ENCODE measurements at regions not wholly inside any gene's neighbourhood (a gene's known extent, or its start where the extent isn't known, plus 50 kb on each side); places are given as distances from the start of the nearest gene placed in this dataset.

- Mint-ChIP-seq H3K36me3 (ENCODE audit: low read depth, unreplicated experiment) (no peaks in the 10 kb centered on the region), H3K9me3 (ENCODE audit: unreplicated experiment) (no peaks in the 10 kb centered on the region), H3K4me3 (ENCODE audit: unreplicated experiment) (no peak overlapping the region), H3K27me3 (ENCODE audit: unreplicated experiment) (no peaks in the 10 kb centered on the region), H3K4me1 (ENCODE audit: unreplicated experiment) (no peaks in the 10 kb centered on the region), H3K27ac (ENCODE audit: unreplicated experiment) (no peak overlapping the region)
- DNase-seq (ENCODE audit: low spot score), result no peak
- no peak for TF ChIP-seq CTCF (IDR thresholded peaks at IDR 0.05; ENCODE audit: unreplicated experiment)
Observed at GRCh38 chr12:116637589-116638150, 78.5 kb downstream of the MAP1LC3B2 start.

GRCh38 chr12:116636608-116637519, 77.7 kb downstream of the MAP1LC3B2 start:
- Mint-ChIP-seq H3K4me3 (ENCODE audit: unreplicated experiment) (no peak overlapping the region), H3K9me3 (ENCODE audit: unreplicated experiment) (no peaks in the 10 kb centered on the region), H3K27ac (ENCODE audit: unreplicated experiment) (no peak overlapping the region), H3K4me1 (ENCODE audit: unreplicated experiment) (no peaks in the 10 kb centered on the region), H3K36me3 (ENCODE audit: low read depth, unreplicated experiment) (no peaks in the 10 kb centered on the region), H3K27me3 (ENCODE audit: unreplicated experiment) (no peaks in the 10 kb centered on the region)
- no peak for TF ChIP-seq CTCF (IDR thresholded peaks at IDR 0.05; ENCODE audit: unreplicated experiment)
- DNase-seq (ENCODE audit: low spot score), result no peak

- Mint-ChIP-seq H3K9me3 (ENCODE audit: unreplicated experiment) (no peaks in the 10 kb centered on the region), H3K4me3 (ENCODE audit: unreplicated experiment) (no peak overlapping the region), H3K27me3 (ENCODE audit: unreplicated experiment) (peaks cover 1% of the 10 kb centered on the region), H3K4me1 (ENCODE audit: unreplicated experiment) (no peaks in the 10 kb centered on the region), H3K36me3 (ENCODE audit: low read depth, unreplicated experiment) (no peaks in the 10 kb centered on the region), H3K27ac (ENCODE audit: unreplicated experiment) (no peak overlapping the region)
- no peak for TF ChIP-seq CTCF (IDR thresholded peaks at IDR 0.05; ENCODE audit: unreplicated experiment)
- no peak for DNase-seq (ENCODE audit: low spot score)
Observed at GRCh38 chr12:116635487-116635886, 76.3 kb downstream of the MAP1LC3B2 start.

GRCh38 chr12:116633476-116633875, 74.3 kb downstream of the MAP1LC3B2 start:
- no peak overlapping the region for H3K27ac Mint-ChIP-seq (ENCODE audit: unreplicated experiment)

More at GRCh38 chr12:116633476-116633875, 74.3 kb downstream of the MAP1LC3B2 start:
- no peak for DNase-seq (ENCODE audit: low spot score)
- H3K36me3 Mint-ChIP-seq (ENCODE audit: low read depth, unreplicated experiment), result no peaks in the 10 kb centered on the region
- H3K4me3 Mint-ChIP-seq (ENCODE audit: unreplicated experiment), result no peak overlapping the region
- TF ChIP-seq CTCF (IDR thresholded peaks at IDR 0.05; ENCODE audit: unreplicated experiment), result no peak
- no peaks in the 10 kb centered on the region for H3K4me1 Mint-ChIP-seq (ENCODE audit: unreplicated experiment)
- H3K9me3 Mint-ChIP-seq (ENCODE audit: unreplicated experiment), result no peaks in the 10 kb centered on the region
- H3K27me3 Mint-ChIP-seq (ENCODE audit: unreplicated experiment), result peaks cover 3% of the 10 kb centered on the region
